Dermis microvascular lymphatic vessel endothelial cell (primary cell): ENCODE measurements at regions not wholly inside any gene's neighbourhood (a gene's known extent, or its start where the extent isn't known, plus 50 kb on each side); places are given as distances from the start of the nearest gene placed in this dataset.
"Not testable (repeated sequence)": the region's sequence is repeated elsewhere in the genome, so short reads cannot be mapped to it uniquely, and the experiment has no call there.

ENCODE experiments used
- DNase-seq, 2 donors: peaks; one replicate each; pipeline versions ENCODE4 v3.0.0 to v3.0.0-alpha.2; 2010; ENCODE audit warnings: low read depth in 2 of 2

GRCh38 chr16:59123479-59123878, 389.4 kb upstream of the GOT2 start:
- no peak for DNase-seq

DNA sequence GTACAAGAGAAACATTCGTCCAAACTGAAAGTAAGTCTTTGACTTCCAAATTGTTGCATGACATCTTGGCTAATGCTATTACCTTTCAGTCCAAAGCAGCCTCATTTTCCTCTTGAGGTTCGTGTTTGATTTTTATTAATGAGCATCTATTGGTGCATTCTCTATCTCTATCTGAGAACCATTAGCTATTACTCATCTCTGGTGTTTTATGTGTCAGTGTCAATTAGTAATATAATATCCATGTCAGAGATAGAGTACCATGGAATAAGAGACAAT, 388.1 kb upstream of the GOT2 start:
- no peak for DNase-seq

GRCh38 chr16:59121411-59122261, 387.5 kb upstream of the GOT2 start:
- DNase-seq = no peak

DNA sequence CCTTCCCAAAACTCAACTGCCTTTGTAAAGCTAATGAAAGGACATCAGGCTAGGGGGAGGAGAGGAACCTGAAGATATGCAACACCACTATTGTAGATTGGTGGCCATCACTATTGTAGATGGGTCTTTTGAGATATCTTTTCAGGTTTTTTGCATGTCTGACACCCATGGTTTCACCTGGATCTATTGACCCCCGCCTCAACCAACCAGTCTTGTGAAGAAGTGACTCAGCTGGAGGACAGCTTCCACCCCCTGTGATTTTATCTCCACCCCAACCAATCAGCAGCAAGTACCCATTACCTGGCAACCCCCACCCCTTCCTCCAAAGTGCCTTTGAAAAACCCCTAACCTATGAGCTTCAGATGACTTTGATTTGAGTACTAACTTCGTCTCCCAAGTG, 382.6 kb upstream of the GOT2 start:
- DNase-seq = no peak

DNA sequence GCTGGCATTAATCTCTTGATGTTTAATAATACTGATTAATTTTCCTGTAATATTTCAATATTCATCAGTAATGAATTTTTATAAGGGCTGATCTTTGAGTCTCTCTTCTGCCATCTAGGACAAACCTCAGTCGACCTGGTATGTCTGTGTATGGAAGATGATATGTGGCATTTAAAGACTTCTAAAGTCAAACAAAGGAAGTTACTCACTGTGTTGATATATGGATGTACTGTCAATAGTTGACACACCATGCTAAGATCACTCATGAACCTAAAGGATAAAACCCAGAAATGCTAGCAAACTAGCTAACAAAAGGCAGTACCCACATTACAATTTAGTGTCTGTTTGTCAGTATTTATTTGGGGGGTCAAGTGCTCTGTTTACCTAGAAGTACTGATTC, 380.7 kb upstream of the GOT2 start:
- no peak for DNase-seq

DNA sequence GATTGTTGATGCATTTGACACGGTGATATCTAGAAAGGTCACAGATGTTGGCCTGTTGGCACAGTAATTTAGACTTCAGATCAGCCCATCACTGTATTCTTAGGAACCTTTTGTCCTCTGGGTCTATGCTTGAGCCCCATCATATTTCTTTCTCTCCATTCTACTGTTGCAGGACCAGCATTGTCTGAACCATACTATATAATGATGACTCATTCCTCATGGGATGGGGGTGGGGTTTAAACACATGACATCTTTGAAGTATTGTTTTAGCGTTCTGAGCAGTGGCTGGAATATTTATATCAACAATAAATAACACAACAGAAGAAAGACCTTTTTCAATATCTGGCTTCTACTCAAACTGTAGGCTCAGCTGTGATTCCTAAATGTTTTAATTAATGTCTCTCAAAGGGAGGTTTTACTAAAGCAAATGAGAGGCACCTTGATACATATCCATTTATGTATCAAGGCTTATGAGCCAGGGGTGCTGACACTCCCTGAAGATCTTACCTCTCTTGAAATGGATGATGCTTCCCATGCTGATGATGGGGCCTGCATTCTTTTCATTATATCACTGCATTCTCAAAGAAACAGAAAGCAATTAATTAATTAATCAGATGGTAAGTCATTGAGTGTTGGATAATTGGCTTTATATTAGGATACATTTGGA, 379.0 kb upstream of the GOT2 start:
- DNase-seq = no peak

DNA sequence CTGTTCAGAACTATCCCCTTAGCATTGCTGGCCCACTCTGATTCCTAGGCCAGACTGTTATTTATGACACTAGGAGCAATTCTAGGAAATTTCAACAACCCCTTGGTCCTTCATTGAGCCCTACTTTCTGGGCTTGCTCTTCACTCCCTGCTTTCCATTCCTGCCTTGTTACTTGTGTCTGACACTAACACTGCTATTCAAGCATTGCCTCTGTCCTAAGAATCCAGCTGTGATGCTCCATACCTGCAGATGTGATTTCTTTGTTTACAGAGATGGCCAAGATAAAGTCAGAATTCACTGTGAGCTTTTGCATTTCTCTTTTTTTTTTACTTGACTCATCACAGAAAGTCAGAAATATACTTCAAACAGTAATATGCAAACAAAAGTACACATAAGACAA, 377.2 kb upstream of the GOT2 start:
- no peak for DNase-seq

DNA sequence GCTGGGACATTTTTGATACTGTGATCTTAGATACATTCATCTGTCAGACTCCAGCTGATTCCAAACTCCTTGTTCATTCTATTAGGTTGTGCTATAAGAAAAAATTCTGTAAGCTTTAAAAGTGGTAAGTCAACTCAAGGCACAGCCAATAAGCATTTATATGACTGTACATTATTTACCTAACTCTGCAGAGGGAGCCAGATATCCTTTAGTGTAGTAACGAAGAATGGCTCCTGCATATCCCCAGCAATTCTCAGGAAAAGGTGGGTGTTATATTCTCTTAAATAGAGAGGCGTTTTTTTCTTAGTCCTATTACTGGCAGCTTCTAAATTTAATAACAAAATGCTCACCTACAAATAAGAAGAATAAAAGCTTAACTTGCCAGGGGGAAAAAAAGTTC, 374.3 kb upstream of the GOT2 start:
- DNase-seq = peak in 1 of 2 donors; percentile 6

DNA sequence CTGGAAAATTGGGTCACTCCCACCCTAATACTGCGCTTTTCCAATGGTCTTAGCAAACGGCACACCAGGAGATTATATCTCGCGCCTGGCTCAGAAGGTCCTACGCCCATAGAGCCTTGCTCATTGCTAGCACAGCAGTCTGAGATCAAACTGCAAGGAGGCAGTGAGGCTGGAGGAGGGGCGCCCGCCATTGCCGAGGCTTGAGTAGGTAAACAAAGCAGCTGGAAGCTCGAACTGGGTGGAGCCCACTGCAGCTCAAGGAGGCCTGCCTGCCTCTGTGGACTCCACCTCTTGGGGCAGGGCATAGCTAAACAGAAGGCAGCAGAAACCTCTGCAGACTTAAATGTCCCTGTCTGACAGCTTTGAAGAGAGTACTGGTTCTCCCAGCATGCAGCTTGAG, 362.6 kb upstream of the GOT2 start:
- DNase-seq = not testable (repeated sequence)

- no peak for DNase-seq
These were observed 356.4 kb upstream of the GOT2 start for GRCh38 chr16:59090541-59090940.

DNA sequence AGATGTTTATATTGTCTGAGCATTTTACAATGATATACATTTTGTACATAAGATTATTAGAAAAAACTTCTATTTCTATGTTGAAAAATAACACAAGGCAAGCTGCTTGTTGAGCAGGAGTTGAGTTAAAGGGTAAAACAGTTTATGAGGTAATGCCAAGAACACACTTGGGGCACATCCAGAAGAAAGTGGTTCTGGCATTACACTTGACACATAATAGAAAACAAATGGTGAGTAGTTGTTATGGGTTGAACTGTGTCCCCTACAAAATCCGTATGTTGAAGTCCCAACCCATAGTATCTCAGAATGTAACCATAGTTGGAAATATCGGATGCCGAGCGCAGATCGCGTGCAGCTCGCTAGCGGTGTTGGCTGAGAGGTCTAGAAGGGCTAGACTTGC, 354.3 kb upstream of the GOT2 start:
- DNase-seq = no peak

GRCh38 chr16:59087641-59088040, 353.5 kb upstream of the GOT2 start:
- DNase-seq = no peak

DNA sequence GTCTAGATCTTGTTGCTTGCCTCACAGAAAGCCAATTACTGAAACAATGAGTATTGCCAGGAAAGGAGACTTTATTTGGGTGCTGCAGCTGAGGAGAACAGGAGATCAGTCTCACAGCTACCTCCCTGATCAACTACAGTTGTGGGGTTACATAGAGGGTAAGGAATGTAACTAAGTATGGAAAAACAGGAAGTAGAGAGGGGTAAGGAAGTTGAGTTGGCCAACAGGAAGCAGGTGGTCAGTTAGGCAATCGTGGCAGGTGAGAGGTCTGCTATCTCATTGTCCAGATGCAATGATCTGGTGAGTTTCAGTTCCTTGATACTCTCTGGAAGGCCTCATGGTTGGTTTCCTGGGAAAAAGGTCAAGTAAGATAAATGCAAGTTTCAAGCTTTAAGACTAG, 333.1 kb upstream of the GOT2 start:
- peak; percentile 52 to 79 for DNase-seq

DNA sequence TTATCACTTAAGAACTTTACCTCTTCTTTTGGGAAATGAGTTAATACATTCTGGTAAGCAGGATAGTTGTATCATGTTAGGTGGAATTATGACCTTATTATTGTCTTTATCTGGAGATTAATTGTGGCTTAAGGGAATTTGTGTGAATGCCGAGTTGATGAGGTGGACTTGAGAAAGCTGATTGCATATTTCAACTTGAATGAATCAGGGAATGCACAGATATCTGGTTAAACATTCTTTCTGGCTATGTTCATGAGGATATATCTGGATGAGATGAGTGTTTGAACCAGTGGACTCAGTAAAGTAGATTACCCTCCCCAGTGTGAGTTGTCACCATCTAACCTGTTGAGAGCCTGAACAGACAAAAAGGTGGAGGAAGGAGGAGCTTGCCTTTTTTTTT, 326.1 kb upstream of the GOT2 start:
- no peak for DNase-seq

DNA sequence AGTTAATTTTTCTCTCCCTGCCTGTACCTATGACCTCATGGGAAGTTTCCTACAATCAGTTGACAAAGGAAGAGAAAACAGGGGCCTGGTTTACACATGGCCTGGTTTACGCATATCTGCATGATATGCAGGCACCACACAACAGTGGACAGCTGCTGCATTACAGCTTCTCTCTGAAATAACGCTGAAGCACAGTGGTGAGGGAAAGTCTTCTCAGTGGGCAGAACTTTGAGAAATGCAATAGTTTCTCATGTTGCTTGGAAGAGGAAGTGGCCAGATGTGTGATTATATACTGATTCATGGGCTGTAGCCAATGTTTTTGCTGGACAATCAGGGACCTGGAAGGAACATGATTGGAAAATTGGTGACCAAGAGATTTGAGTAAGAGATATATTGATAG, 324.1 kb upstream of the GOT2 start:
- DNase-seq = no peak

GRCh38 chr16:59053911-59054310, 319.8 kb upstream of the GOT2 start:
- no peak for DNase-seq

DNA sequence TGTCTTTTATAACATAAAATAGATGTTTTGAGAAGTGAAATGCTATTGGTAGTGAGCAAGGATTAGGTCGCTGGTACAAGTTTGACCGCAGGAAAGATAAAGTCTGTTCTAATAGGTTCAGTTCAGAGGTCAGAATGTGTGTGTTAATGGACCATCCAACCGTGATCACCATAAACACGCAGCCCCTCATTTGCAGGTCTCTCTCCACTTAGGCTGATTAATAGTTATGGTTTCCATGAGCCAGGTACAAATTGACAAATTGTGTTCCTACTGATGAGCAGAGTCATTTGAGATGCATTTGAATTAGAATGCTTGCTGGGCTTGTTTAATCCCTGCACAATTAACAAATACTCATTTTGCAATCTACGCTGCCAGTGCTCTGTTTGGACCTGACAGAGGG, 318.1 kb upstream of the GOT2 start:
- DNase-seq = no peak

GRCh38 chr16:59048876-59049275, 314.8 kb upstream of the GOT2 start:
- DNase-seq = peak in 1 of 2 donors; percentile 18

DNA sequence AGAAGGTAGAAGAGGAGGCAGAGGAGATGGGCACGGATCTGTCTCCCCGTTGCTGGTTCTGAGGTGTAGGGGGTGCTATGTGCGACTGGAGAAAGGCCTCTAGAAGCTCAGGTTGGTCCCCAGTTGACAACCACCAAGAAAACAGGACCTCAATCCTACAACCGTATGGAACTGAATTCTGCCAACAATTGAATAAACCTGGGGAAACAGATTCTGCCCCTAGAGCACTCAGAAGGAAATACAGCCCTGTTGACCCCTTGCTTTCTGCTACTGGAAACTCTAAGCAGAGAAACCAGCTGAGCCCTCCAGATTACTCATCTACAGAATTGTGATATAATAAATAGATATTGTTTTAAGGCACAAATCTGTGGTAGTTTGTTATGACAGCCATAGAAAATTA, 313.0 kb upstream of the GOT2 start:
- DNase-seq = peak in 1 of 2 donors; percentile 12

DNA sequence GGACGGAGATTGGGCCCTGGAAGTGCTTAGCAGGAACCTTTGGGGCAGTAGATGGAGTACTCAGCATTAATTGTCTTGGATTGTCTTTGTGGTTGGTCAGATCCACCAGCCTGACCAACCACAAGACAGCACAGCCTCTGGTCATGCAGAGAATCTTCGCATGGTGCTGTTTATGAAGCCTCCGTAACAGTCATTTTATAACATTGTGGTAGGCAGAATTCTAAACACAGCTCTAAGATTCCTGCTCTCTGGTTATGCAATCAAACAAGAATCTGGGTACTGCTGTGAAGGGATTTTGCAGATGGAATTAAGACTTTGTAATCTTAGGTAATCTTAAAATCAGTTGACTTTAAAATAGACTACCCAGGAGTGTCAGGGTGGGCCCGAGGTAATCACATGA, 312.2 kb upstream of the GOT2 start:
- DNase-seq = no peak

- DNase-seq = peak in 1 of 2 donors; percentile 7
These were observed 311.4 kb upstream of the GOT2 start for GRCh38 chr16:59045501-59045900.

DNA sequence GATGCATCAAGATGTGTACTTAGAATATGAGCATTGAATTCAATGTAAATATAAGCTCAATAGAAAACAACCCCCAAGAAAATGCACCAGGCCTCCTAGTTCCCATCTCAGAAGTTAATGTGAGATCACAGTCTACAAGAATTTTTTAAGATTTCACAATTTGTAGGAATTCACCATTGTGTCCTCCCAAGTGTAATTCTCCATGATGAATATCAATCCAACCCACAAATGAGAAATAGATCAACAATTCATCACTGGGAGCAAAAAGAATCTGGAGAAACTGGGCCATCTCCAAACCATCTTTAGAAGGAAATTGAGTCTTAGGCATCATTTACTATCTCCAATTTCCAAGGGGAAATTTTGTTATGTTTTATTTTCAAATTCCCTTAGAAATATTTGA, 310.5 kb upstream of the GOT2 start:
- DNase-seq = no peak

DNA sequence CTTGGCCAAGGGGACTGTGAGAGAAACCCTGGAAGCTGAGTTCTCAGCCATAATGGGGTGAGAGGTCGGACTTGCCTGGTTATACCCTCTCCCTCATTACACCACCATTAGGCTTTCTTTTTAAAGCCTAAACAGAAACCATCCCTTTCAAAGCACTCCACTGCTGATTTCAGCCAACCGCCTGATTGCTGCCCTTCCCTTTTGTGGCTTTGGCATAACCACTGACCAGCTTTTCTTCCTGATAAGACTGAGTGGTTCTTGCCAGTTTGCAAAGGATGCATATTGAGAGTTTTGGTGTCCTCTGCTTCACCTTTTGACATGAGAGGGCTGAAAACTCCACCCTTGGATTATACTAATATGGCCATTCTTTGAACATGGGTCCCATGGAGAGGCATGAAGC, 308.2 kb upstream of the GOT2 start:
- no peak for DNase-seq
